Loucy (cell line): ENCODE measurements at regions not wholly inside any gene's neighbourhood (a gene's known extent, or its start where the extent isn't known, plus 50 kb on each side); places are given as distances from the start of the nearest gene placed in this dataset.
"Not testable (repeated sequence)": the region's sequence is repeated elsewhere in the genome, so short reads cannot be mapped to it uniquely, and the experiment has no call there.

Experiments used
- H2AFZ ChIP-seq: fragments of 200-600 bp; sonication (generic); 2 replicates; pipeline ENCODE4 v1.6.0; 2016; ENCODE audit warnings: antibody characterized with exemption, mild to moderate bottlenecking, low read length, moderate library complexity
- H3F3A ChIP-seq: fragments of 200-600 bp; 2 replicates; pipeline ENCODE4 v1.6.0; 2016; ENCODE audit warnings: antibody characterized with exemption, low read depth, mild to moderate bottlenecking
- H3K27me3 ChIP-seq: fragments of 200-600 bp; sonication (generic); 2 replicates; pipeline ENCODE4 v1.6.1; 2014; ENCODE audit warnings: low read length, mild to moderate bottlenecking; ENCODE audit not compliant: insufficient read depth, poor library complexity, severe bottlenecking
- H3K36me3 ChIP-seq: fragments of 200-600 bp; sonication (generic); 2 replicates; pipeline ENCODE4 v1.6.1; 2016; ENCODE audit warnings: low read length; ENCODE audit not compliant: insufficient read depth
- H3K4me1 ChIP-seq: fragments of 200-600 bp; sonication (generic); 2 replicates; pipeline ENCODE4 v1.5.1; 2014; ENCODE audit warnings: low read length, mild to moderate bottlenecking; ENCODE audit not compliant: insufficient read depth, poor library complexity, severe bottlenecking
- H3K4me2 ChIP-seq: fragments of 200-600 bp; sonication (generic); 2 replicates; pipeline ENCODE4 v1.6.0; 2014; ENCODE audit warnings: antibody characterized with exemption, low read length, low read depth, mild to moderate bottlenecking; ENCODE audit not compliant: poor library complexity, severe bottlenecking
- H3K4me3 ChIP-seq: fragments of 200-600 bp; sonication (generic); 2 replicates; pipeline ENCODE4 v1.5.1; 2014; ENCODE audit warnings: low read length, mild to moderate bottlenecking, mixed read lengths; ENCODE audit not compliant: poor library complexity, severe bottlenecking
- H3K79me2 ChIP-seq: fragments of 200-600 bp; sonication (generic); 2 replicates; pipeline ENCODE4 v1.6.1; 2014; ENCODE audit warnings: low read length; ENCODE audit not compliant: insufficient read depth
- H3K9ac ChIP-seq: fragments of 200-600 bp; sonication (generic); 2 replicates; pipeline ENCODE4 v1.6.0; 2014; ENCODE audit warnings: mild to moderate bottlenecking, low read depth, low read length, moderate library complexity; ENCODE audit not compliant: poor library complexity, severe bottlenecking
- H3K9me2 ChIP-seq: fragments of 200-600 bp; sonication (generic); replicated peaks from 2 replicates; pipeline ENCODE4 v1.6.1; 2016; ENCODE audit warnings: low read depth, low read length, mixed read lengths
- H3K9me3 ChIP-seq: fragments of 200-600 bp; sonication (generic); 2 replicates; pipeline ENCODE4 v1.6.1; 2014; ENCODE audit warnings: mild to moderate bottlenecking, antibody characterized with exemption, low read length, low read depth; ENCODE audit not compliant: insufficient read depth
- H4K20me1 ChIP-seq: fragments of 200-600 bp; sonication (generic); 2 replicates; pipeline ENCODE4 v1.6.0; 2014; ENCODE audit warnings: antibody characterized with exemption, low read length, mild to moderate bottlenecking; ENCODE audit not compliant: insufficient read depth, poor library complexity, severe bottlenecking
- CTCF ChIP-seq: fragments of 200-600 bp; sonication (generic); conservative IDR thresholded peaks from 2 replicates; pipeline ENCODE4 v1.5.1; 2014; ENCODE audit warnings: mild to moderate bottlenecking, antibody characterized with exemption, low read length
- EZH2phosphoT487 ChIP-seq: fragments of 200-600 bp; IDR thresholded peaks from 2 replicates; pipeline ENCODE4 v1.6.1; 2018; ENCODE audit warnings: antibody characterized with exemption, mild to moderate bottlenecking, moderate library complexity, borderline replicate concordance

- Histone ChIP-seq H3K4me3 (no peak overlapping the region), H3K9me3 (no peaks in the 10 kb centered on the region), H2AFZ (no peak overlapping the region), H3K4me2 (no peak overlapping the region), H3K79me2 (no peaks in the 10 kb centered on the region), H3K9me2 (no peaks in the 10 kb centered on the region), H4K20me1 (no peaks in the 10 kb centered on the region), H3K36me3 (no peaks in the 10 kb centered on the region), H3K27me3 (no peaks in the 10 kb centered on the region), H3F3A (no peaks in the 10 kb centered on the region), H3K4me1 (no peaks in the 10 kb centered on the region), H3K9ac (no peak overlapping the region)
- TF ChIP-seq EZH2phosphoT487 (no peak), CTCF (no peak)
These were observed 339.9 kb upstream of the SPRY2 start for GRCh38 chr13:80680786-80681366.

GRCh38 chr13:80679423-80679822, 338.5 kb upstream of the SPRY2 start:
- Histone ChIP-seq H3K9me2 (no peaks in the 10 kb centered on the region), H4K20me1 (no peaks in the 10 kb centered on the region), H2AFZ (no peak overlapping the region), H3K4me1 (no peaks in the 10 kb centered on the region), H3K9me3 (no peaks in the 10 kb centered on the region), H3K79me2 (no peaks in the 10 kb centered on the region), H3K27me3 (no peaks in the 10 kb centered on the region), H3K4me2 (no peak overlapping the region), H3K4me3 (no peak overlapping the region), H3F3A (no peaks in the 10 kb centered on the region), H3K36me3 (no peaks in the 10 kb centered on the region), H3K9ac (no peak overlapping the region)
- TF ChIP-seq EZH2phosphoT487, result no peak
- no peak for TF ChIP-seq CTCF

GRCh38 chr13:80677227-80677626, 336.3 kb upstream of the SPRY2 start:
- Histone ChIP-seq H3K36me3 (no peaks in the 10 kb centered on the region), H3K4me2 (no peak overlapping the region)
- TF ChIP-seq EZH2phosphoT487, result no peak
- no peak for TF ChIP-seq CTCF

GRCh38 chr13:80675442-80675841, 334.5 kb upstream of the SPRY2 start:
- H4K20me1 ChIP-seq, H3K79me2 ChIP-seq, H3K4me1 ChIP-seq, H3K9me3 ChIP-seq, H3F3A ChIP-seq, H2AFZ ChIP-seq, H3K9ac ChIP-seq, H3K36me3 ChIP-seq, H3K4me3 ChIP-seq, H3K4me2 ChIP-seq, H3K9me2 ChIP-seq, H3K27me3 ChIP-seq: not testable (repeated sequence)

More at GRCh38 chr13:80677227-80677626, 336.3 kb upstream of the SPRY2 start:
- Histone ChIP-seq H3F3A (no peaks in the 10 kb centered on the region), H3K79me2 (no peaks in the 10 kb centered on the region), H3K4me1 (no peaks in the 10 kb centered on the region), H2AFZ (no peak overlapping the region), H3K27me3 (no peaks in the 10 kb centered on the region), H3K4me3 (no peak overlapping the region), H4K20me1 (no peaks in the 10 kb centered on the region), H3K9ac (no peak overlapping the region), H3K9me2 (no peaks in the 10 kb centered on the region), H3K9me3 (0 out of 2 replicates have a peak, but pooled peaks cover 6% of the 10 kb centered on the region)
